ENCODE measurements at regions not wholly inside any gene's neighbourhood (a gene's known extent, or its start where the extent isn't known, plus 50 kb on each side); places are given as distances from the start of the nearest gene placed in this dataset.

DNA sequence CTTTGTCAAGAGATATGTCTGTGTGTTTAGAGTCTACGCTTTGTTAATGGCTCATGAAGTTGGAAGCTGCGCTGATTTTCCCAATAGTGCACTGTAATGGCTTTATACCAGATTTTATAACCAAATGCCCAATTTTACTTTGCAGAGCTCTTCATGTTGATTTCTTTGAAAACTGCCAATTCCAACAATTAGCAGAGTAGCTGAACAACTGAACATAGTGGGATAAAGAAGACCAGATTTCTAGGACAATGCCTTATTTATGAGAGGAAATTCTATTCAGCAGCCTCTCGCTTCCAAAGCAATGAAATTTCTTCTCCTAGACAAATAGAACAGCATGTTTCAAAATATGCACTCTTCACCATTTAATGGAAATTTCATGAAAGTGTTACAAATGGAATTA lies 66.9 kb upstream of the PROK2 start:
- Histone ChIP-seq H3K4me3 (ENCODE audit: low read depth in 2 of 2, low read length in 1 of 2) (no peak overlapping the region), H3K4me1 (ENCODE audit: control insufficient read depth in 1 of 2, insufficient read depth in 2 of 2, low read depth in 1 of 2, low read length in 1 of 2) (no peaks in the 10 kb centered on the region), H3K4me2 (no peak overlapping the region), H3F3A (replicated peaks; ENCODE audit: insufficient read depth) (no peaks in the 10 kb centered on the region), H3K27me3 (ENCODE audit: insufficient read depth) (no peaks in the 10 kb centered on the region), H3K9me3 (no peaks in the 10 kb centered on the region), H3K9ac (no peak overlapping the region), H4K20me1 (ENCODE audit: insufficient read depth) (no peaks in the 10 kb centered on the region), H3K79me2 (ENCODE audit: insufficient read depth) (no peaks in the 10 kb centered on the region), H3K9me2 (no peaks in the 10 kb centered on the region), H2AFZ (ENCODE audit: low read depth) (no peak overlapping the region), H3K27ac (ENCODE audit: low read depth in 2 of 2, low read length in 1 of 2) (no peak overlapping the region), H3K36me3 (replicated peaks in 1 of 2; ENCODE audit: control insufficient read depth in 1 of 2, insufficient read depth in 2 of 2, low read length in 1 of 2) (no peaks in the 10 kb centered on the region)
- ChIA-PET CTCF (no interaction called here), POLR2A (no interaction called here)
- TF ChIP-seq, protein P1, sequence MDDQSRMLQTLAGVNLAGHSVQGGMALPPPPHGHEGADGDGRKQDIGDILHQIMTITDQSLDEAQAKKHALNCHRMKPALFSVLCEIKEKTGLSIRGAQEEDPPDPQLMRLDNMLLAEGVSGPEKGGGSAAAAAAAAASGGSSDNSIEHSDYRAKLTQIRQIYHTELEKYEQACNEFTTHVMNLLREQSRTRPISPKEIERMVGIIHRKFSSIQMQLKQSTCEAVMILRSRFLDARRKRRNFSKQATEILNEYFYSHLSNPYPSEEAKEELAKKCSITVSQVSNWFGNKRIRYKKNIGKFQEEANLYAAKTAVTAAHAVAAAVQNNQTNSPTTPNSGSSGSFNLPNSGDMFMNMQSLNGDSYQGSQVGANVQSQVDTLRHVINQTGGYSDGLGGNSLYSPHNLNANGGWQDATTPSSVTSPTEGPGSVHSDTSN (IDR thresholded peaks at IDR 0.05): no peak
- TF ChIP-seq NFIC (IDR thresholded peaks at IDR 0.05; ENCODE audit: borderline replicate concordance) (no peak), GABPA (IDR thresholded peaks at IDR 0.05; ENCODE audit: low read depth) (no peak), POLR2AphosphoS5 (IDR thresholded peaks at IDR 0.05; ENCODE audit: low read depth, low read length) (no peak), RFX5 (IDR thresholded peaks at IDR 0.05; ENCODE audit: low read length) (no peak), NRF1 (IDR thresholded peaks at IDR 0.05; ENCODE audit: low read depth, low read length) (no peak), EP300 (IDR thresholded peaks at IDR 0.05; ENCODE audit: borderline replicate concordance in 1 of 2, low read depth in 1 of 2, low read length in 1 of 2) (no peak), ELF1 (IDR thresholded peaks at IDR 0.05) (no peak), EZH2phosphoT487 (IDR thresholded peaks at IDR 0.05; ENCODE audit: borderline replicate concordance, low read depth) (no peak), RCOR1 (IDR thresholded peaks at IDR 0.05; ENCODE audit: low read length) (no peak), TCF12 (IDR thresholded peaks at IDR 0.05) (no peak)
- TF ChIP-seq, protein P2, sequence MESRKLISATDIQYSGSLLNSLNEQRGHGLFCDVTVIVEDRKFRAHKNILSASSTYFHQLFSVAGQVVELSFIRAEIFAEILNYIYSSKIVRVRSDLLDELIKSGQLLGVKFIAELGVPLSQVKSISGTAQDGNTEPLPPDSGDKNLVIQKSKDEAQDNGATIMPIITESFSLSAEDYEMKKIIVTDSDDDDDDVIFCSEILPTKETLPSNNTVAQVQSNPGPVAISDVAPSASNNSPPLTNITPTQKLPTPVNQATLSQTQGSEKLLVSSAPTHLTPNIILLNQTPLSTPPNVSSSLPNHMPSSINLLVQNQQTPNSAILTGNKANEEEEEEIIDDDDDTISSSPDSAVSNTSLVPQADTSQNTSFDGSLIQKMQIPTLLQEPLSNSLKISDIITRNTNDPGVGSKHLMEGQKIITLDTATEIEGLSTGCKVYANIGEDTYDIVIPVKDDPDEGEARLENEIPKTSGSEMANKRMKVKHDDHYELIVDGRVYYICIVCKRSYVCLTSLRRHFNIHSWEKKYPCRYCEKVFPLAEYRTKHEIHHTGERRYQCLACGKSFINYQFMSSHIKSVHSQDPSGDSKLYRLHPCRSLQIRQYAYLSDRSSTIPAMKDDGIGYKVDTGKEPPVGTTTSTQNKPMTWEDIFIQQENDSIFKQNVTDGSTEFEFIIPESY (IDR thresholded peaks at IDR 0.05; ENCODE audit: borderline replicate concordance, low read depth): no peak
- TF ChIP-seq, protein P3, sequence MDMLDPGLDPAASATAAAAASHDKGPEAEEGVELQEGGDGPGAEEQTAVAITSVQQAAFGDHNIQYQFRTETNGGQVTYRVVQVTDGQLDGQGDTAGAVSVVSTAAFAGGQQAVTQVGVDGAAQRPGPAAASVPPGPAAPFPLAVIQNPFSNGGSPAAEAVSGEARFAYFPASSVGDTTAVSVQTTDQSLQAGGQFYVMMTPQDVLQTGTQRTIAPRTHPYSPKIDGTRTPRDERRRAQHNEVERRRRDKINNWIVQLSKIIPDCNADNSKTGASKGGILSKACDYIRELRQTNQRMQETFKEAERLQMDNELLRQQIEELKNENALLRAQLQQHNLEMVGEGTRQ (IDR thresholded peaks at IDR 0.05; ENCODE audit: borderline replicate concordance, low read depth, low read length): no peak
- DNase-seq: no peak
- 65% methylated on average over 3 of the region's 3 CpGs for WGBS (ENCODE audit: low lambda C conversion rate)

DNA sequence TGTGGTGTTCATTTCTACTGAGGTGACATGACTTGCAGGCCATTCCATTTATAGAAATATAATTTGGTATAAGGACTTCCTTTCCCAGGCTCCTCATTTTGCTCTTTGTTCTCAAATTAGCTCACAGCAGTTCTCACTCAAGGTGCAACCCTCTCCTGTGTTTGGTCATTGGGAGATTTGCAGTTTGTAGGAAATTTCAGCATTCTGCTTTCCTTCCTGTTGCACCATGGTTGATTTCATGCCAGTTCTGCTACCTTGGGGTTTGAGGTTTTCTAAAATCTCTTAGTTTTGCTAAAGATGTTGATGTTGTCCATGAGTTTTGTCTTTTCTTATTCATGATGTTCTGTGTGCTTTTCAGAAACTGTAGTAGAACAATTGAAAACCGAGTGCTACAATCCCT lies 65.7 kb upstream of the PROK2 start:
- H3K9me2 ChIP-seq: no peaks in the 10 kb centered on the region
- H3K27me3 ChIP-seq (ENCODE audit: insufficient read depth): no peaks in the 10 kb centered on the region
- no peaks in the 10 kb centered on the region; a peak in 1 of 4 replicates for H3K4me1 ChIP-seq (ENCODE audit: control insufficient read depth in 1 of 2, insufficient read depth in 2 of 2, low read depth in 1 of 2, low read length in 1 of 2)
- H3K27ac ChIP-seq (ENCODE audit: low read depth in 2 of 2, low read length in 1 of 2): no peak overlapping the region
- H3K79me2 ChIP-seq (ENCODE audit: insufficient read depth): no peaks in the 10 kb centered on the region
- ChIA-PET POLR2A (no interaction called here), CTCF (interaction anchor here (1.1 kb wide), 1 partner anchor 14 kb away, joined by 3 read pairs; no protein-coding TSS in a partner anchor)
- DNase-seq: no peak
- no peaks in the 10 kb centered on the region for H3K9me3 ChIP-seq
- no peaks in the 10 kb centered on the region for H4K20me1 ChIP-seq (ENCODE audit: insufficient read depth)
- TF ChIP-seq CHD2 (IDR thresholded peaks at IDR 0.05; ENCODE audit: low read length, partially characterized antibody) (no peak), SMC3 (IDR thresholded peaks at IDR 0.05; ENCODE audit: low read depth, low read length) (no peak), TCF12 (IDR thresholded peaks at IDR 0.05) (no peak)
- TF ChIP-seq, protein P1 (IDR thresholded peaks at IDR 0.05): no peak
- no peak overlapping the region for H2AFZ ChIP-seq (ENCODE audit: low read depth)
- H3K36me3 ChIP-seq (replicated peaks in 1 of 2; ENCODE audit: control insufficient read depth in 1 of 2, insufficient read depth in 2 of 2, low read length in 1 of 2): no peaks in the 10 kb centered on the region
- H3K4me2 ChIP-seq: no peak overlapping the region
- 0% methylated on average over 1 of the region's 1 CpG for WGBS (ENCODE audit: low lambda C conversion rate)
- no peak overlapping the region for H3K4me3 ChIP-seq (ENCODE audit: low read depth in 2 of 2, low read length in 1 of 2)
- no peaks in the 10 kb centered on the region for H3F3A ChIP-seq (replicated peaks; ENCODE audit: insufficient read depth)
- H3K9ac ChIP-seq: no peak overlapping the region
